HG02610 (cell line): ENCODE measurements at regions not wholly inside any gene's neighbourhood (a gene's known extent, or its start where the extent isn't known, plus 50 kb on each side); places are given as distances from the start of the nearest gene placed in this dataset.
"Not testable (repeated sequence)": the region's sequence is repeated elsewhere in the genome, so short reads cannot be mapped to it uniquely, and the experiment has no call there.

Source experiments
- ATAC-seq: cut with Tn5 transposase; IDR thresholded peaks from one replicate; pipeline ENCODE4 v1.9.1; 2021; ENCODE audit warnings: mild to moderate bottlenecking, moderate library complexity; ENCODE audit not compliant: unreplicated experiment

GRCh38 chr2:116318551-116318950 is 1495.9 kb upstream of the DDX18 start:
- not testable (repeated sequence) for ATAC-seq

GRCh38 chr2:116319001-116319400 is 1495.5 kb upstream of the DDX18 start:
- no peak for ATAC-seq

GRCh38 chr2:116319935-116320334 is 1494.6 kb upstream of the DDX18 start:
- ATAC-seq: no peak

GRCh38 chr2:116329280-116329679 is 1485.2 kb upstream of the DDX18 start:
- no peak for ATAC-seq

GRCh38 chr2:116340690-116341089 is 1473.8 kb upstream of the DDX18 start:
- no peak for ATAC-seq

- ATAC-seq: no peak
These were observed 1448.3 kb upstream of the DDX18 start for GRCh38 chr2:116366212-116366611.

- ATAC-seq: no peak
These were observed 1435.7 kb upstream of the DDX18 start for GRCh38 chr2:116378786-116379185.

GRCh38 chr2:116411211-116411610 is 1403.3 kb upstream of the DDX18 start:
- ATAC-seq: no peak

GRCh38 chr2:116413659-116414058 is 1400.8 kb upstream of the DDX18 start:
- ATAC-seq: no peak

GRCh38 chr2:116416731-116417377 is 1397.6 kb upstream of the DDX18 start:
- no peak for ATAC-seq

- ATAC-seq: no peak
These were observed 1378.8 kb upstream of the DDX18 start for GRCh38 chr2:116435648-116436047.

- ATAC-seq: no peak
These were observed 1374.3 kb upstream of the DDX18 start for GRCh38 chr2:116440104-116440653.

- no peak for ATAC-seq
These were observed 1372.1 kb upstream of the DDX18 start for GRCh38 chr2:116442418-116442817.

- ATAC-seq: no peak
These were observed 1370.1 kb upstream of the DDX18 start for GRCh38 chr2:116444256-116444872.

- ATAC-seq: no peak
These were observed 1363.5 kb upstream of the DDX18 start for GRCh38 chr2:116450990-116451389.

- no peak for ATAC-seq
These were observed 1361.8 kb upstream of the DDX18 start for GRCh38 chr2:116452651-116453050.

GRCh38 chr2:116456429-116456828 is 1358.1 kb upstream of the DDX18 start:
- no peak for ATAC-seq

- no peak for ATAC-seq
These were observed 1347.2 kb upstream of the DDX18 start for GRCh38 chr2:116467243-116467642.

- ATAC-seq: no peak
These were observed 1337.3 kb upstream of the DDX18 start for GRCh38 chr2:116477229-116477628.

- ATAC-seq: no peak
These were observed 1327.2 kb upstream of the DDX18 start for GRCh38 chr2:116487336-116487735.

- no peak for ATAC-seq
These were observed 1325.2 kb upstream of the DDX18 start for GRCh38 chr2:116489292-116489691.

GRCh38 chr2:116489944-116490343 is 1324.5 kb upstream of the DDX18 start:
- no peak for ATAC-seq
